SK-N-SH (cell line): ENCODE measurements at regions not wholly inside any gene's neighbourhood (a gene's known extent, or its start where the extent isn't known, plus 50 kb on each side); places are given as distances from the start of the nearest gene placed in this dataset.

Experiments used
- CTCF ChIA-PET: fragments of 300-600, 350-600 bp; formaldehyde crosslinking; extraction: SDS; loops from one replicate; lab custom pipeline; 2021; lab: Yijun Ruan, JAX
- POLR2A ChIA-PET: fragments of 350-600 bp; sonication (Branson Sonifier 250); formaldehyde crosslinking; extraction: SDS; loops from one replicate; lab custom pipeline; 2020; ENCODE audit warnings: antibody characterized with exemption, inconsistent platforms; lab: Yijun Ruan, JAX
- DNase-seq: peaks from one replicate; pipeline ENCODE4 v3.0.0; 2012
- H2AFZ ChIP-seq: fragments of 200-600 bp; sonication (generic); 2 replicates; pipeline ENCODE4 v1.8.1; 2016; ENCODE audit warnings: antibody characterized with exemption, mild to moderate bottlenecking, low read depth
- H3F3A ChIP-seq: fragments of 200-600 bp; sonication (generic); replicated peaks from 2 replicates; pipeline ENCODE3; 2016; ENCODE audit warnings: antibody characterized with exemption, mild to moderate bottlenecking; ENCODE audit not compliant: insufficient read depth
- H3K27ac ChIP-seq, 2 experiments: fragments of 200-500 bp in 1 of 2; fragments of 200-600 bp in 1 of 2; sonication (Bioruptor generic) in 1 of 2; sonication (generic), shearing (Covaris generic) in 1 of 2; 2 replicates each; pipeline versions ENCODE4 v1.5.1 to v1.6.1; 2014 to 2016; ENCODE audit warnings: low read depth in 2 of 2, inconsistent platforms in 1 of 2, low read length in 1 of 2, mild to moderate bottlenecking in 1 of 2, mixed read lengths in 1 of 2
- H3K27me3 ChIP-seq: fragments of 200-600 bp; sonication (generic), shearing (Covaris generic); 2 replicates; pipeline ENCODE4 v1.6.1; 2016; ENCODE audit warnings: mixed run types; ENCODE audit not compliant: insufficient read depth
- H3K36me3 ChIP-seq, 2 experiments: fragments of 200-500 bp in 1 of 2; fragments of 200-600 bp in 1 of 2; sonication (Bioruptor generic) in 1 of 2; sonication (generic) in 1 of 2; replicated peaks in 1 of 2; 2 replicates each; pipeline versions ENCODE3 to v1.5.1; 2014 to 2016; ENCODE audit warnings: low read length in 1 of 2, mild to moderate bottlenecking in 1 of 2; ENCODE audit not compliant: insufficient read depth in 2 of 2, control insufficient read depth in 1 of 2
- H3K4me1 ChIP-seq, 2 experiments: fragments of 200-500 bp in 1 of 2; fragments of 200-600 bp in 1 of 2; sonication (Bioruptor generic) in 1 of 2; sonication (generic), shearing (Covaris generic) in 1 of 2; 2 replicates each; pipeline versions ENCODE4 v1.5.1 to v1.6.1; 2014 to 2016; ENCODE audit warnings: low read depth in 1 of 2, low read length in 1 of 2, mixed run types in 1 of 2; ENCODE audit not compliant: insufficient read depth in 2 of 2, control insufficient read depth in 1 of 2
- H3K4me2 ChIP-seq: fragments of 200-600 bp; sonication (generic), shearing (Covaris generic); 2 replicates; pipeline ENCODE4 v1.6.1; 2017; ENCODE audit warnings: mixed run types
- H3K4me3 ChIP-seq, 2 experiments: fragments of 200-500 bp in 1 of 2; fragments of 200-600 bp in 1 of 2; sonication (Bioruptor generic) in 1 of 2; sonication (generic), shearing (Covaris generic) in 1 of 2; 2 replicates each; pipeline versions ENCODE4 v1.5.1 to v1.8.1; 2014 to 2016; ENCODE audit warnings: low read depth in 2 of 2, inconsistent platforms in 1 of 2, low read length in 1 of 2, mild to moderate bottlenecking in 1 of 2, mixed read lengths in 1 of 2, moderate library complexity in 1 of 2
- H3K79me2 ChIP-seq: fragments of 200-600 bp; sonication (generic); 2 replicates; pipeline ENCODE4 v1.8.1; 2017; ENCODE audit warnings: mild to moderate bottlenecking; ENCODE audit not compliant: insufficient read depth
- H3K9ac ChIP-seq: fragments of 200-600 bp; sonication (generic); 2 replicates; pipeline ENCODE4 v1.6.1; 2017; ENCODE audit warnings: mixed run types
- H3K9me2 ChIP-seq: fragments of 200-600 bp; sonication (generic); 2 replicates; pipeline ENCODE4 v1.6.1; 2017; ENCODE audit warnings: mixed run types
- H3K9me3 ChIP-seq: fragments of 200-600 bp; sonication (generic); 2 replicates; pipeline ENCODE4 v1.6.1; 2017; ENCODE audit warnings: mixed run types, mild to moderate bottlenecking, moderate library complexity
- H4K20me1 ChIP-seq: fragments of 200-600 bp; sonication (generic); 2 replicates; pipeline ENCODE4 v1.6.1; 2017; ENCODE audit warnings: mild to moderate bottlenecking, mixed run types; ENCODE audit not compliant: insufficient read depth
- ELF1 ChIP-seq: IDR thresholded peaks from 2 replicates; pipeline ENCODE4 v1.4.0; 2012
- EP300 ChIP-seq, 2 experiments: IDR thresholded peaks; 2 replicates each; pipeline versions ENCODE4 v1.4.0 to v1.6.1; 2012; ENCODE audit warnings: borderline replicate concordance in 1 of 2, low read depth in 1 of 2, low read length in 1 of 2
- EZH2phosphoT487 ChIP-seq: fragments of 200-600 bp; sonication (generic); IDR thresholded peaks from 2 replicates; pipeline ENCODE4 v1.6.1; 2017; ENCODE audit warnings: low read depth, mixed run types, mild to moderate bottlenecking, antibody characterized with exemption, moderate library complexity, borderline replicate concordance
- FOXM1 ChIP-seq: IDR thresholded peaks from 2 replicates; pipeline ENCODE4 v1.4.0; 2012; ENCODE audit warnings: low read depth, mild to moderate bottlenecking
- GATA2 ChIP-seq: sonication (generic); formaldehyde crosslinking; IDR thresholded peaks from 2 replicates; pipeline ENCODE4 v1.5.0; 2020; ENCODE audit warnings: mild to moderate bottlenecking, missing genetic modification reagents
- IRF3 ChIP-seq: fragments of 150-350 bp; IDR thresholded peaks from 2 replicates; pipeline ENCODE4 v1.6.1; 2016; ENCODE audit warnings: mild to moderate bottlenecking, low read depth, low read length
- MEF2A ChIP-seq: IDR thresholded peaks from 2 replicates; pipeline ENCODE4 v1.4.0; 2012; ENCODE audit warnings: low read depth, borderline replicate concordance
- NFIC ChIP-seq: IDR thresholded peaks from 2 replicates; pipeline ENCODE4 v1.4.0; 2012; ENCODE audit warnings: borderline replicate concordance
- RAD21 ChIP-seq: IDR thresholded peaks from 2 replicates; pipeline ENCODE4 v1.6.1; 2012; ENCODE audit warnings: mild to moderate bottlenecking, low read length
- RCOR1 ChIP-seq: fragments of 150-350 bp; IDR thresholded peaks from 2 replicates; pipeline ENCODE4 v1.6.1; 2017; ENCODE audit warnings: antibody characterized with exemption, low read length
- REST ChIP-seq: IDR thresholded peaks from 2 replicates; pipeline ENCODE4 v1.6.1; 2012; ENCODE audit warnings: mild to moderate bottlenecking, low read depth, low read length, moderate library complexity
- RFX5 ChIP-seq: IDR thresholded peaks from 2 replicates; pipeline ENCODE4 v1.6.1; 2012; ENCODE audit warnings: mild to moderate bottlenecking, improper control_type of control experiment, low read length
- RXRA ChIP-seq: IDR thresholded peaks from 2 replicates; pipeline ENCODE4 v1.4.0; 2012; ENCODE audit warnings: low read depth, mild to moderate bottlenecking, borderline replicate concordance
- SIN3A ChIP-seq: IDR thresholded peaks from 2 replicates; pipeline ENCODE4 v1.6.1; 2012; ENCODE audit warnings: low read depth, mild to moderate bottlenecking, low read length, moderate library complexity, borderline replicate concordance
- YY1 ChIP-seq: IDR thresholded peaks from 2 replicates; pipeline ENCODE4 v1.4.0; 2012; ENCODE audit warnings: low read depth, mild to moderate bottlenecking
- WGBS: methylation state at CpG from one replicate; pipeline ENCODE4 v1.1.6; 2017; ENCODE audit warnings: low lambda C conversion rate; 5-methylcytosine and 5-hydroxymethylcytosine counted together

DNA sequence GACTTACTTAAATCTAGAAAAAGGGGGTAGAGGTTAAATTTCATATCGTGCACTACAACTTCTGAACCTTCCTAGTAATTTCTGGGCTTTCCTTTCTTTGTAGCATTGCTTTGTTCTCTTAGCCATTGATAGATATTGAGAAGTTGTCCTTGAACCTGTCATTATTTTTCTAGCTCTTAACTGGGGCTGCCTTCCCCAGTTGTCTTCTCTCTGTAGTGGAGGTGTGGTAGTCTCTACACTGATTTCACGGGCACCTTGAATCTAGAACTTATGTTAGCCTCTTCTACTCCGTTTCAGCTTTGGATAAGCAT lies 504.0 kb downstream of the PCNX1 start:
- no peaks in the 10 kb centered on the region for H3K9me2 ChIP-seq
- POLR2A ChIA-PET: no interaction called here
- no peaks in the 10 kb centered on the region for H3K36me3 ChIP-seq
- no peak overlapping the region for H2AFZ ChIP-seq
- TF ChIP-seq SIN3A (no peak), RXRA (no peak), YY1 (no peak), MEF2A (no peak), RFX5 (no peak)
- no peak for DNase-seq
- WGBS: 90% methylated on average over 3 of the region's 3 CpGs
- H3K9ac ChIP-seq: no peak overlapping the region
- H3K4me1 ChIP-seq: peaks cover 7 to 34% of the 10 kb centered on the region in 2 experiments; a peak in 3 of 4 replicates
- no peaks in the 10 kb centered on the region for H4K20me1 ChIP-seq
- peaks cover 81% of the 10 kb centered on the region for H3K79me2 ChIP-seq
- H3K4me3 ChIP-seq: no peak overlapping the region
- H3F3A ChIP-seq: peaks cover 31% of the 10 kb centered on the region
- no peak overlapping the region for H3K27ac ChIP-seq
- no peaks in the 10 kb centered on the region for H3K9me3 ChIP-seq
- no peak overlapping the region for H3K4me2 ChIP-seq
- H3K27me3 ChIP-seq: no peaks in the 10 kb centered on the region
- CTCF ChIA-PET: interaction anchor here (0.9 to 1.9 kb wide), 2 partner anchors 19 to 23 kb away, joined by 3 to 6 read pairs; no protein-coding TSS in a partner anchor

- WGBS: 88% methylated on average over 3 of the region's 3 CpGs
Measured at GRCh38 chr14:71411738-71412137, 504.5 kb downstream of the PCNX1 start.

More at GRCh38 chr14:71411738-71412137, 504.5 kb downstream of the PCNX1 start:
- POLR2A ChIA-PET: no interaction called here
- no peak for DNase-seq
- Histone ChIP-seq H3K4me1 (peaks cover 7 to 35% of the 10 kb centered on the region in 2 experiments; a peak in 3 of 4 replicates), H3F3A (peaks cover 32% of the 10 kb centered on the region), H2AFZ (no peak overlapping the region), H3K4me3 (no peak overlapping the region), H4K20me1 (no peaks in the 10 kb centered on the region), H3K9me3 (no peaks in the 10 kb centered on the region), H3K79me2 (peaks cover 81% of the 10 kb centered on the region), H3K9ac (no peak overlapping the region), H3K9me2 (no peaks in the 10 kb centered on the region), H3K36me3 (no peaks in the 10 kb centered on the region), H3K27ac (no peak overlapping the region), H3K27me3 (no peaks in the 10 kb centered on the region), H3K4me2 (no peak overlapping the region)
- TF ChIP-seq REST (no peak), FOXM1 (no peak), RAD21 (no peak), GATA2 (CRISPR knock-in tag) (no peak), IRF3 (no peak), NFIC (no peak), ELF1 (no peak), SIN3A (no peak), RCOR1 (no peak), EP300 (IDR thresholded peaks at IDR 0.05; ENCODE audit: borderline replicate concordance in 1 of 2, low read depth in 1 of 2, low read length in 1 of 2) (no peak), EZH2phosphoT487 (no peak)
- CTCF ChIA-PET: interaction anchor here (0.9 to 1.9 kb wide), 3 partner anchors 8 to 22 kb away, joined by 3 to 6 read pairs (median 4); no protein-coding TSS in a partner anchor
